ENCODE measurements at regions not wholly inside any gene's neighbourhood (a gene's known extent, or its start where the extent isn't known, plus 50 kb on each side); places are given as distances from the start of the nearest gene placed in this dataset.

DNA sequence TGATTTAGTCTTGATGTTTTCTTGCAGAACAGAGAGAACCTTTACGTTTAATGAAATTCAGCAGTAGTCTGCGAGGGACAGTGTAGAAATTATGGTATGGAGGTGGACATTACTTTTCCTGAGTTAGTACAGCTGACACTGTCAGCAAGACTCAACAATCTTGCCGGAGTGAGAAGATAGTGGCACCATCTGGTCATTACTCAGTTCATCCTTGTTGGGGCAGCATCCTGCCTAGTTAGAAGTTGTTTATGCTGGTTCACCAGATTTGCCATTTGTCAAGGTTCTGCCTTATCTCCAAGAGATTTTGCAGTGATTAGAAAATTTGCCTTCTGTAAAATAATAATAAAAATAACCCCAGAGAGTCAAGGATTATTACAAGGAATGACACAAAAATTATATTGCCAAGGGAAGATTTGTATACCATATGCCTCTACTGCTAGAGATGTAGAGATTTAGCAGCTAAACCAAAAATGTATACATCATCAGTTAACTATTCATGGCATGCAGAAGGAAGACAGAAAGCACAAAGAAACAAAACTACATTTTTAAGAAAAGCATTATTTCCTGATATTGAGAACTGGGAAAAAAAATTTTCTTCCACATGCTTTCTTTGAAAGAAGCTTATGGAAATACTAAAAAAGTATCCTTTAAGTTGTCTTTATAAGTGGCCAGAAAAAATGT lies 1967.4 kb downstream of the NCAM2 start:
- no peak overlapping the region for H3K4me3 ChIP-seq
- H3K27ac ChIP-seq: no peak overlapping the region
- no peak for ATAC-seq (replicated peaks in 6 of 8)
- H3K4me1 ChIP-seq (replicated peaks in 1 of 2): no peaks in the 10 kb centered on the region
- 4 to 100% (median 64%) methylated on average over 1 to 3 of the region's 3 CpGs; no CpG with 5 or more reads in 2 of the 10 experiments for WGBS, 10 experiments
- in situ Hi-C loops (cut with MboI; ENCODE audit: low pct_unique_long_range_greater_than_20kb in 2 of 9, low sequenced_read_pairs in 9 of 9, unreplicated experiment in 9 of 9): no loop called here

DNA sequence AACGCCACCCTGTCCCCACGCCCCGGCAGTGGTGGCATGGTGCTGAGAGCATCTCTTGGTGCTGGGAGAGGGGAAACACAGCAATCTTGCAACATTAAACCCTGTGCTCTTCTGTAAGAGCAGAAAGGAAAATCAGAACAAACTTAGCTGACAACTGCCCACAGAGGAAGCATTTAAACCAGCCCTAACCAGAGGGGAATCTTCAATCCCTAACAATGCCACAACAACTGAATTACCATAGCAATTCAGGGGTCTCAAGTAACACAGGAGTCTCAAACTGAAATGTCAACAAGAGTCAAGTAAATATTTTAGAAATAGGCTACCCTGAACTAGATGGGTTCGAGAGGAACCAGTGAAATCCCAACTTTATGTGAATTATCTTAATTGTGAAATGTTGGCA lies 1983.6 kb downstream of the NCAM2 start:
- ATAC-seq (replicated peaks in 6 of 8): no peak
- Histone ChIP-seq H3K4me3 (no peak overlapping the region), H3K27ac (no peak overlapping the region), H3K4me1 (replicated peaks in 1 of 2) (no peaks in the 10 kb centered on the region)
- in situ Hi-C loops (cut with MboI; ENCODE audit: low pct_unique_long_range_greater_than_20kb in 2 of 9, low sequenced_read_pairs in 9 of 9, unreplicated experiment in 9 of 9): no loop called here
- 0 to 80% (median 43%) methylated on average over 1 to 4 of the region's 4 CpGs; no CpG with 5 or more reads in 1 of the 10 experiments for WGBS, 10 experiments

DNA sequence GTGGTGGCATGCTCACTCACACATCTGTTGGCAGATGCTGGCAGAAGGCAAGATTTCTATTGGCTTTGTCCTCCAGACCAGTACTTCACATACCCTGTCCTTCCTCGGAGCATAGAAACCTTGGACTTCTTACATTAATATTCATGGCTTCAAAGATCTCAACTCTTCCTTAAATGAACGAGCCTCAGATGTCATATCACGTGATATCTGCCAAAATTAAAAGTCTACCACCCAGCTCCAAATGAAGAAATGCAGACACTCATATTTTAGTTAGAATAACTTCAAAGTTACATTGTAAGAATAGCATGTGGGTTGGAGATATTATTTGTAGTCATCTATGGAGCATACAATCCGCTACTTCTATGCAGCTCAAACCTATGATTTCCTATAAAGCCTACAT lies 1994.9 kb downstream of the NCAM2 start:
- Histone ChIP-seq H3K27ac (no peak overlapping the region), H3K4me1 (replicated peaks in 1 of 2) (no peaks in the 10 kb centered on the region), H3K4me3 (no peak overlapping the region)
- ATAC-seq (replicated peaks in 6 of 8): no peak
- 0 to 90% (median 33%) methylated on average over 2 to 4 of the region's 4 CpGs; no CpG with 5 or more reads in 2 of the 10 experiments for WGBS, 10 experiments
- in situ Hi-C loops (cut with MboI; ENCODE audit: low pct_unique_long_range_greater_than_20kb in 2 of 9, low sequenced_read_pairs in 9 of 9, unreplicated experiment in 9 of 9): no loop called here

DNA sequence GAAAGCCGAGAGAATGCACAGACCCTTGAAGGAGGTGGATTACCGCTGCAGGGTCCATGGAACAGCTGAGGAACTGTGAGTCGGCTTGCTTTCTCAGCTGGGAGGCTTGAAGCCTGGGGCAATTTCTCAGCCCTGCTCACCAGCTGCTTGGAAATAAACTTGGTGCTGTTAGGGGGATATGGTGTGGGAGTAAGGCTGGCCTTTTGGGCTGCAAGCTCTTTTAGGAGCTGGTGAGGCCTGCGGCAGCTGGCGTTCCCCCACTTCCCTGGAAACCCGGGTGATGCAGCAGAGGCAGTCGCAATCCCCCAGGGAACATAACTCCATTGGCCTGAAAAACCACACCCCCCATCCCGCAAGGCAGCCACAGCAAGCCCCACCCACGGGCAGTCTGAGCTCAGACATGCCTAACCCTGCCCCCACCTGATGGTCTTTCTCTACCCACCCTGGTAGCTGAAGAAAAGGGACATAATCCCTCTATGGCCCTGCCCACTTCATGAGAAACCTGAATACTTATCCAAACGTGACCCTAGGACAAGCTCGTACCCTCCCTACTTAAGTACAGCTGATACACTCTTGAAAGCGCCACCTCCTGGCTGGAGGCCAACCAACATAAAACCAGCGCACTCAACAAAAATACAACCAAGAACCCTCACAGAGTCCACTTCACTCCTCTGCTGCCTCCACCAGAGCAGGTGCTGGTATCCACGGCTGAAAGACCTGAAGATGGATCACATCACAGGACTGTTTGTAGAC lies 1995.8 kb downstream of the NCAM2 start:
- Histone ChIP-seq H3K4me1 (replicated peaks in 1 of 2) (no peaks in the 10 kb centered on the region), H3K27ac (no peak overlapping the region), H3K4me3 (no peak overlapping the region)
- ATAC-seq (replicated peaks in 6 of 8): no peak
- 20 to 100% (median 75%) methylated on average over 1 to 7 of the region's 14 CpGs for WGBS, 10 experiments
- in situ Hi-C loops (cut with MboI; ENCODE audit: low pct_unique_long_range_greater_than_20kb in 2 of 9, low sequenced_read_pairs in 9 of 9, unreplicated experiment in 9 of 9): no loop called here

DNA sequence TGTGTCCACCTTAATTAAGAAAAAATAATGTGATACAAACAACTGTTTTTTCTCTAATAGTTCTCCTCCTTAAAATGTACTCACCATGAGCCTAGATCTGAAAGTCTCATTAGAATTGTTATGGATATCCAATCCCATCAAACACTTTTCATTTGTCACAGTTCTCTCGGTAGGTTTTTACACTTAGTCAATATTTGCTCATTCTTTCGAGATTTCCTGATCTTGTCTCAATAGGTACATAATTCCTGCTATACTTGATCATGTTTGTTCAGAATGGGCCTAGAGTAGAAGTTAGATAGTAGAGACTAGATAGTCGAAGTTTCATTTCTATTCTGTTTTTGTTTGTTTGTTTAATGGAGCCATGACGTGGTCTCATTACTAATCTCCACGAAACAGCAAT lies 2005.7 kb downstream of the NCAM2 start:
- in situ Hi-C loops (cut with MboI; ENCODE audit: low pct_unique_long_range_greater_than_20kb in 2 of 9, low sequenced_read_pairs in 9 of 9, unreplicated experiment in 9 of 9): no loop called here
- Histone ChIP-seq H3K4me1 (replicated peaks in 1 of 2) (no peaks in the 10 kb centered on the region), H3K4me3 (no peak overlapping the region), H3K27ac (no peak overlapping the region)
- 0 to 89% (median 17%) methylated on average over 1 to 5 of the region's 5 CpGs; no CpG with 5 or more reads in 1 of the 10 experiments for WGBS, 10 experiments
- no peak for ATAC-seq (replicated peaks in 6 of 8)

- no peak overlapping the region for H3K27ac ChIP-seq
- H3K4me1 ChIP-seq (replicated peaks in 1 of 2): peaks cover 0 to 6% of the 10 kb centered on the region in 2 donors
- WGBS, 10 experiments: 0 to 100% (median 57%) methylated on average over 1 to 6 of the region's 6 CpGs
- no peak overlapping the region for H3K4me3 ChIP-seq
- no peak for ATAC-seq (replicated peaks in 6 of 8)
- in situ Hi-C loops (cut with MboI; ENCODE audit: low pct_unique_long_range_greater_than_20kb in 2 of 9, low sequenced_read_pairs in 9 of 9, unreplicated experiment in 9 of 9): no loop called here
Measured at GRCh38 chr21:23008601-23009202, 2010.5 kb downstream of the NCAM2 start.

DNA sequence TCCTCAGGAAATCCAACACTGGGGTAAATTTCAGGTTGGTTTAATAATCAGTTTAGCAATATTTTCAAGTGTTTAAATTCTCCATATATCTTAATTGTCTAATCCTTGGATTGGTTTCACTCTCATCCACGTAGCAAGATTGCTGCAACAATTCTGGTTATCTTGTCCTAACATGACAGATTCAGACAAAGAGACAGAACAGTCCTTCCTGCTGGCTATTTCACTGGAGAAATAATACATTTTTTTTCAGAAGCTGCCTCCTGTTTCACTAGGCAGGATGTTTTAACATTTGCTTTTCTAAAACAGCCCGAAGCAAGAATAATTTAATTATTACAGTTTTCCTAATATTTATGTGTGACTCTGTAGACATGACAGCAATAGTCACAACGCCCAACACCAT lies 2011.2 kb downstream of the NCAM2 start:
- WGBS, 10 experiments: 0 to 95% (median 50%) methylated on average over 2 to 3 of the region's 3 CpGs
- in situ Hi-C loops (cut with MboI; ENCODE audit: low pct_unique_long_range_greater_than_20kb in 2 of 9, low sequenced_read_pairs in 9 of 9, unreplicated experiment in 9 of 9): no loop called here
- Histone ChIP-seq H3K27ac (no peak overlapping the region), H3K4me3 (no peak overlapping the region), H3K4me1 (replicated peaks in 1 of 2) (peaks cover 3 to 13% of the 10 kb centered on the region in 2 donors)
- ATAC-seq (replicated peaks in 6 of 8): no peak

DNA sequence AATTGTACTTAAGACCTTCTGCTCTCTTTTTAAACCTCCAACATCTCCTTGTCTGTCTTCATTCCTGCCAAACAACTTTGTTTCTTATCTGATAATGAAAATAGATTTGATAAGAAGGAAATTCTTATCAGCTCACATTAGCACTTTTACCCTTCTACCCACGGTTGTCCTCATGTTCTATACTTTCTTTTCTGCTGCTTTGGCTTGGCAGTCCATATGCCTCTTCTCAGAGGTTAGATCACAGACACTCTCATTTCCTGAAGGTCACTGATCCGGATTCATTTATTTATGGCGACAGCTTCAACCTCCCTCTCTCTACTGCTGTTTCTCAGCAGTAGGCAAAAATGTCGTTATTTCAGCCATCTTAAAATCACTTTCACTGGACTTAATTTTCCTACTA lies 2015.8 kb downstream of the NCAM2 start:
- in situ Hi-C loops (cut with MboI; ENCODE audit: low pct_unique_long_range_greater_than_20kb in 2 of 9, low sequenced_read_pairs in 9 of 9, unreplicated experiment in 9 of 9): no loop called here
- H3K27ac ChIP-seq: no peak overlapping the region
- WGBS, 10 experiments: 0 to 88% (median 47%) methylated on average over 1 to 4 of the region's 4 CpGs
- ATAC-seq (replicated peaks in 6 of 8): no peak
- H3K4me1 ChIP-seq (replicated peaks in 1 of 2): peaks cover 3 to 18% of the 10 kb centered on the region in 2 donors
- no peak overlapping the region for H3K4me3 ChIP-seq

- ATAC-seq (replicated peaks in 6 of 8): no peak
- no peak overlapping the region for H3K27ac ChIP-seq
- H3K4me3 ChIP-seq: no peak overlapping the region
- peaks cover 3 to 18% of the 10 kb centered on the region in 2 donors for H3K4me1 ChIP-seq (replicated peaks in 1 of 2)
- in situ Hi-C loops (cut with MboI; ENCODE audit: low pct_unique_long_range_greater_than_20kb in 2 of 9, low sequenced_read_pairs in 9 of 9, unreplicated experiment in 9 of 9): no loop called here
- WGBS, 10 experiments: 0 to 83% (median 56%) methylated on average over 2 to 4 of the region's 4 CpGs
Measured at GRCh38 chr21:23016617-23017016, 2018.4 kb downstream of the NCAM2 start.

DNA sequence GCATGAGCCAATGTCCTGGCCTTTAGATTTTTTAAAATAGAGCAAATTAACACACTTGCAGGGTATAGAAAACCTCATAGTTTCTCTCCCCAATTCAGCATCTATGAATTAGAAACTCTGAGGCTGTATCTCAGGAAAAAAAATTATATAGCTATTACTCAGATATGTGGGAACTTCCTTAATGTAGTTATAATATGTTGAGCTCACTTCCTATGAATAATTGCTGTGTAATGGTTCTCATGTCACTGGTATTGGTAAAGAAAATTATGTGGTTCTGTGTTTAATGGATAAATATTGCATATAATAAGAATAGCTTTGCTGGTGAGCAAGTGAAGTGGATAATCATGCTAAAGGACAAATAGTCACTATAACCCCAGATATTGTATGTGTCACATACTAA lies 2019.8 kb downstream of the NCAM2 start:
- no peak for ATAC-seq (replicated peaks in 6 of 8)
- no peak overlapping the region for H3K4me3 ChIP-seq
- in situ Hi-C loops (cut with MboI; ENCODE audit: low pct_unique_long_range_greater_than_20kb in 2 of 9, low sequenced_read_pairs in 9 of 9, unreplicated experiment in 9 of 9): no loop called here

DNA sequence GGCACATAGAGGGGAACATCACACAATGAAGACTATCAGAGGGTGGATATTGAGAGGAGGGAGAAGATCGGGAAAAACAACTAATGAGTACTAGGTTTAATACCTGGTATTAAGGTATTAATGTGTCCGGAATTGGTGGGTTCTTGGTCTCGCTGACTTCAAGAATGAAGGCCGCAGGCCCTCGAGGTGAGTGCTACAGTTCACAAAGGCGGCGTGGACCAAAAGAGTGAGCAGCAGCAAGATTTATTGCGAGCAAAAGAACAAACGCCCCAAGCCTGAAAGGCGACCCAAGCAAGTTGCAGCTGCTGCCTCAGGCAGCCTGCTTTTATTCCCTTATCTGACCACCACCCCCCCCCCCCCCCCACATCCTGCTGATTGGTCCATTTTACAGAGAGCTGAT lies 2022.8 kb downstream of the NCAM2 start:
- no peak for ATAC-seq (replicated peaks in 6 of 8)
- in situ Hi-C loops (cut with MboI; ENCODE audit: low pct_unique_long_range_greater_than_20kb in 2 of 9, low sequenced_read_pairs in 9 of 9, unreplicated experiment in 9 of 9): no loop called here
- H3K4me3 ChIP-seq: no peak overlapping the region
- H3K27ac ChIP-seq: no peak overlapping the region
- no peaks in the 10 kb centered on the region for H3K4me1 ChIP-seq (replicated peaks in 1 of 2)
- WGBS, 10 experiments: 38 to 95% (median 73%) methylated on average over 1 to 10 of the region's 10 CpGs; no CpG with 5 or more reads in 4 of the 10 experiments

More for the DNA sequence above, 2019.8 kb downstream of the NCAM2 start:
- peaks cover 3 to 18% of the 10 kb centered on the region in 2 donors for H3K4me1 ChIP-seq (replicated peaks in 1 of 2)
- H3K27ac ChIP-seq: no peak overlapping the region

GRCh38 chr21:23021481-23021880 lies 2023.3 kb downstream of the NCAM2 start:
- H3K4me1 ChIP-seq (replicated peaks in 1 of 2): no peaks in the 10 kb centered on the region
- no peak overlapping the region for H3K27ac ChIP-seq
- no peak overlapping the region for H3K4me3 ChIP-seq
- in situ Hi-C loops (cut with MboI; ENCODE audit: low pct_unique_long_range_greater_than_20kb in 2 of 9, low sequenced_read_pairs in 9 of 9, unreplicated experiment in 9 of 9): no loop called here
- 50 to 100% (median 100%) methylated on average over 1 to 16 of the region's 37 CpGs; no CpG with 5 or more reads in 3 of the 10 experiments for WGBS, 10 experiments
- ATAC-seq (replicated peaks in 6 of 8): no peak

DNA sequence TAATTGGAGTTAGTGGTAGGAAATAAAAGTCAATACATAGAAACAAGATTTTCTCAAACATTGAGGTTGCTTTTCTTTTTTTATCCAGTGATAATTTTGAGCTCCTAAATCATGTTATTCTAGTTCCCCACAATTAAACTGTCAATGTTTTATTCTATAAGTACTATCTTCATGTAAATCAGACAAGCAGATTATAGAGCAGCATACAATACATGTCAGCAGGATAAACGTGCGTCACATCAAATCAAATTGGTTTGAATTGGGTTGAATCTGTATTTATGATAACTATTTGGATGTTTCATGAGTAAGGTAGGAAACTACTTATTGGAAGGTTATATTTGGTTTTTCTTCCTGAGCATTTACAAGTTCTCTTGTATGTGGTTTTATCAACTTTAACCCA lies 2028.7 kb downstream of the NCAM2 start:
- no peaks in the 10 kb centered on the region for H3K4me1 ChIP-seq (replicated peaks in 1 of 2)
- no peak overlapping the region for H3K27ac ChIP-seq
- H3K4me3 ChIP-seq: no peak overlapping the region
- in situ Hi-C loops (cut with MboI; ENCODE audit: low pct_unique_long_range_greater_than_20kb in 2 of 9, low sequenced_read_pairs in 9 of 9, unreplicated experiment in 9 of 9): no loop called here
- no peak for ATAC-seq (replicated peaks in 6 of 8)
- 0 to 100% (median 75%) methylated on average over 1 to 2 of the region's 2 CpGs; no CpG with 5 or more reads in 1 of the 10 experiments for WGBS, 10 experiments

Measured in motor neuron (in vitro differentiated cells).